Upper lobe of right lung (tissue), 1 donor: ENCODE measurements at regions not wholly inside any gene's neighbourhood (a gene's known extent, or its start where the extent isn't known, plus 50 kb on each side); places are given as distances from the start of the nearest gene placed in this dataset.
"Not testable (repeated sequence)": the region's sequence is repeated elsewhere in the genome, so short reads cannot be mapped to it uniquely, and the experiment has no call there.

Source experiments
- ATAC-seq: fragments of 200-7000 bp; cut with Tn5 transposase; one replicate; pipeline ENCODE4 v1.9.1; 2020; ENCODE audit warnings: mild to moderate bottlenecking, moderate library complexity
- DNase-seq: peaks from one replicate; pipeline ENCODE4 v3.0.0-alpha.2; 2020
- H3K27ac ChIP-seq: fragments of 200-600 bp; one replicate; pipeline ENCODE4 v1.8.0; 2022
- H3K27me3 ChIP-seq: fragments of 200-600 bp; one replicate; pipeline ENCODE4 v1.8.0; 2022; ENCODE audit warnings: mild to moderate bottlenecking
- H3K36me3 ChIP-seq: fragments of 200-600 bp; one replicate; pipeline ENCODE4 v1.8.0; 2022
- H3K4me1 ChIP-seq: fragments of 200-600 bp; one replicate; pipeline ENCODE4 v1.8.0; 2022
- H3K4me3 ChIP-seq: fragments of 200-600 bp; one replicate; pipeline ENCODE4 v1.8.0; 2022; ENCODE audit warnings: mild to moderate bottlenecking
- H3K9me3 ChIP-seq: fragments of 200-600 bp; one replicate; pipeline ENCODE4 v1.8.0; 2022
- intact Hi-C: fragments of 100-400 bp; cut with DNase I; formaldehyde crosslinking; loops from one replicate; pipeline ENCODE4 v1.11.0; 2022
- TF ChIP-seq, protein P1 (sequence below): fragments of 200-600 bp; IDR thresholded peaks from one replicate; pipeline ENCODE4 v1.8.0; 2022; ENCODE audit warnings: antibody characterized with exemption
- donor health status: DM: no; HTN: yes; CAD: no; lungs with severe emphysema.

DNA sequence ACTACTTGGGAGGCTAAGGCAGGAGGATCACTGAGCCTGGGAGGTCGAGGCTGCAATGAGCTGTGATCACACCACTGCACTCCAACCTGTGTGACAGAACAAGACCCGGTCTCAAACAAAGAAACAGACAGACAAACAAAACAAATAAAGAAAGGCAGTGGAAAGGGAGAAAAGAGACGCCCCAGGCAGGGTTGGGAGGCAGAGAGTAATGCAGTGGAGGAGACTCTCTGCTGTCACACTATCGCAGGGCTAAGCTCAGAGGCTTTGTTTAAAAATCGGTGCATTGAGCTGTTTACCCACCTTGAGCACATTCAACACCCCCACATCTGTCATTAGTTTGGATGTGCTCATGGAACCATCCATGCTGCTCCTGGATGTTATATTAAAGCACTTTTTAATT lies 84.2 kb upstream of the RMP24 start:
- no peak for ATAC-seq
- Histone ChIP-seq H3K27me3 (no peaks in the 10 kb centered on the region), H3K4me1 (no peaks in the 10 kb centered on the region), H3K36me3 (no peaks in the 10 kb centered on the region), H3K9me3 (peaks cover 6% of the 10 kb centered on the region), H3K27ac (no peak overlapping the region), H3K4me3 (no peak overlapping the region)
- DNase-seq = no peak
- intact Hi-C loops = no loop called here
- TF ChIP-seq, protein P1, sequence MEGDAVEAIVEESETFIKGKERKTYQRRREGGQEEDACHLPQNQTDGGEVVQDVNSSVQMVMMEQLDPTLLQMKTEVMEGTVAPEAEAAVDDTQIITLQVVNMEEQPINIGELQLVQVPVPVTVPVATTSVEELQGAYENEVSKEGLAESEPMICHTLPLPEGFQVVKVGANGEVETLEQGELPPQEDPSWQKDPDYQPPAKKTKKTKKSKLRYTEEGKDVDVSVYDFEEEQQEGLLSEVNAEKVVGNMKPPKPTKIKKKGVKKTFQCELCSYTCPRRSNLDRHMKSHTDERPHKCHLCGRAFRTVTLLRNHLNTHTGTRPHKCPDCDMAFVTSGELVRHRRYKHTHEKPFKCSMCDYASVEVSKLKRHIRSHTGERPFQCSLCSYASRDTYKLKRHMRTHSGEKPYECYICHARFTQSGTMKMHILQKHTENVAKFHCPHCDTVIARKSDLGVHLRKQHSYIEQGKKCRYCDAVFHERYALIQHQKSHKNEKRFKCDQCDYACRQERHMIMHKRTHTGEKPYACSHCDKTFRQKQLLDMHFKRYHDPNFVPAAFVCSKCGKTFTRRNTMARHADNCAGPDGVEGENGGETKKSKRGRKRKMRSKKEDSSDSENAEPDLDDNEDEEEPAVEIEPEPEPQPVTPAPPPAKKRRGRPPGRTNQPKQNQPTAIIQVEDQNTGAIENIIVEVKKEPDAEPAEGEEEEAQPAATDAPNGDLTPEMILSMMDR = no peak

DNA sequence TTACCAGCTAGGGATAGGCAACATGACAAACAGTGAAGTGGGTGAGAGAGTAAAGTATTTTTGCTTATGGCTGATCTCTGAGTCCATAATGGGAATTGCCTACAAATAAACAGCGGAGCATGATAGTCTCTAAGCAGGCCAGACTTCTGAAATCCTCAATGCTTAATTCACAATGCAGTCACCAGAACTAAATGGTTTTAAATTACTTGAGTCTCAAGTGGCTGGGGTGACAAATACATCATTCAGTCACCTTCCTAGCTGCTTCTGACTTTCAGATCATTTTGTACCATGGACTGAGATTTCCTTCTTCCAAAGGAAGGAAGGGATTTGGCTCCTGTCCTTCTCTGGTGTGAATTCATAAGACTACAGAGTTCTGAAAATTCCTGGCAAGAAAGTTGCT lies 82.8 kb upstream of the RMP24 start:
- no peak for DNase-seq
- TF ChIP-seq, protein P1 = no peak
- intact Hi-C loops = no loop called here
- no peak for ATAC-seq
- H3K4me1 ChIP-seq = no peaks in the 10 kb centered on the region
- no peaks in the 10 kb centered on the region for H3K36me3 ChIP-seq
- no peak overlapping the region for H3K4me3 ChIP-seq
- no peaks in the 10 kb centered on the region for H3K27me3 ChIP-seq
- peaks cover 6% of the 10 kb centered on the region for H3K9me3 ChIP-seq
- no peak overlapping the region for H3K27ac ChIP-seq

DNA sequence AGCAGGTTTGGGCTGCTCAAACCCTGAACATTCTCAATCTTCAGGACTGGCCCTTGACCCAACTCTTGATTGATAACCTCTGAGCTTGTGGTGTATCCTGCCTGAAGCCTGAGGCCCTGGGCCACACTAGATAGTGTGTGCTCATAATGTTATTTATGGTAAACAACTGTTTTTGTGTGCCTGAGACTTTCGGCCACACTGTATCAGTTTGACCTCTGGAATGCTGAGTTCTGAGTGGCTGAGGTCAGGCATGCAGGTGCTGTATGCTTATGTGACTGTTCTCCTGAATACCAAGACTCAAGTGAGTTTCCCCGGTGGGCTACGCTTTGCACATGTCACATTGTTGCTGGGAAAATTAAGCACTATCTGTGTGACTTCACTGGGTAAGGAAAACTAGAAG lies 82.2 kb upstream of the RMP24 start:
- H3K36me3 ChIP-seq = no peaks in the 10 kb centered on the region
- no peak for DNase-seq
- H3K27ac ChIP-seq = no peak overlapping the region
- H3K4me3 ChIP-seq = no peak overlapping the region
- no peak for ATAC-seq
- no peaks in the 10 kb centered on the region for H3K4me1 ChIP-seq
- peaks cover 6% of the 10 kb centered on the region for H3K9me3 ChIP-seq
- no peaks in the 10 kb centered on the region for H3K27me3 ChIP-seq
- intact Hi-C loops = no loop called here
- TF ChIP-seq, protein P1 = no peak

DNA sequence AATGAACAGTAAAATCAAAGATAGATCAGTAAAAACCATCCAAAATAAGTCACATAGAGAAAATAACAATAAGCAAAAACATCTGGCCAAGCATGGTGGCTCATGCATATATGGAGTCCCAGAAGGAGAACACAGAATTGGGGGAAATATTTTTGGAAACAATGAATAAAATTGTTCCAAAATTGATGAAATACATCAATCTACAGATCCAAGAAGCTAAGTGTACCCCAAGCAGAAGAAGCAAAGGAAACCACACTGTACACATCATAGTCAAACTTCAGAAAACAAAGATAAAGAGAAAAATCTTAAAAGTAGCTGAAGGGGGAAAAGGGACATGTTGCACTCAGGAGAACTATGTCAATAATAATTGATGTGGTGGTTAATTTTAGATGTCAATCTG lies 80.4 kb upstream of the RMP24 start:
- Histone ChIP-seq H3K27ac (no peak overlapping the region), H3K27me3 (no peaks in the 10 kb centered on the region), H3K4me3 (no peak overlapping the region), H3K9me3 (peaks cover 6% of the 10 kb centered on the region), H3K36me3 (no peaks in the 10 kb centered on the region), H3K4me1 (no peaks in the 10 kb centered on the region)
- TF ChIP-seq, protein P1 = no peak
- no peak for DNase-seq
- no peak for ATAC-seq
- intact Hi-C loops = no loop called here

DNA sequence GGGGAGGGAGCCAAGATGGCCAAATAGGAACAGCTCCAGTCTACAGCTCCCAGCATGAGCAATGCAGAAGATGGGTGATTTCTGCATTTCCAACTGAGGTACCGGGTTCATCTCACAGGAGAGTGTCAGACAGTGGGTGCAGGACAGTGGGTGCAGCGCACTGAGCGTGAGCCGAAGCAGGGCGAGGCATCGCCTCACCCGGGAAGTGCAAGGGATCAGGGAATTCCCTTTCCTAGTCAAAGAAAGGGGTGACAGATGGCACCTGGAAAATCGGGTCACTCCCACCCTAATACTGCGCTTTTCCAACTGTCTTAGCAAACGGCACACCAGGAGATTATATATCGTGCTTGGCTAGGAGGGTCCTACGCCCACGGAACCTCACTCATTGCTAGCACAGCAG lies 75.0 kb upstream of the RMP24 start:
- DNase-seq, ATAC-seq, intact Hi-C loops, H3K27me3 ChIP-seq, H3K27ac ChIP-seq, H3K36me3 ChIP-seq, H3K4me1 ChIP-seq, H3K4me3 ChIP-seq, H3K9me3 ChIP-seq: not testable (repeated sequence)

DNA sequence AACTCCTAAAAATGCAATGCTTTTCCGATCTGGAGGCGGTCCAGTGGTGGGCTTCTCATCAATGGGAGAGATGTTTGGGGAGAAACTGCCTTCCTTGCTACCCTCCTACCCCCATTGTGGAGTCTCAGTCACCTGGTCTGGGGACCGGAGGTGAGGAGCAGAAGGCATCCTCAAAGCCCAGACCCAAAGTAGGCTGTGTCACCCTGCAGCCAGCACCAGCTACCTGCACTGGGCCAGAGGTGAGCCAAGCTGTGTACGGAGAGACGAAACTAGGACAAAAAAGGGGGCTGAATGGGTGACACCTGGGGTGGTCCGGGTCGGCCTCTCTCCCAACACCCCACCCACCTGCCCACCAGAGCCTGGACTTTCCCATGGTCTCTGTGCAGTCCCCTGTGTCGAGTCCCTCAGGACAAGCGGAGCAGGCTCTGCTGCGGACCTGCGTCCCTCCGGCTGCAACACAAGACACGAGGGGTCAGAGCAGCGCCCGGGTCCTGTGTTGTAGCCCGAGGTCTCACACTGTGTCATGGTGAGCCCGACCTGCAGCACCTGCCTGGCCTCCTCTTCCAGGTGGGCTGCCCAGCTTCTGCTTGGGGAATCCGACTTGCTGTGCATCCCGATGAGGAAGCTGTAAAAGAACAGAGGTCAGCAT lies 68.0 kb upstream of the RMP24 start:
- Histone ChIP-seq H3K27ac (no peak overlapping the region), H3K36me3 (no peaks in the 10 kb centered on the region), H3K9me3 (no peaks in the 10 kb centered on the region), H3K4me3 (no peak overlapping the region), H3K27me3 (no peaks in the 10 kb centered on the region), H3K4me1 (no peaks in the 10 kb centered on the region)
- ATAC-seq = peak; percentile 28
- no peak for DNase-seq
- intact Hi-C loops = no loop called here
- TF ChIP-seq, protein P1 = no peak
